NCI-H2081 (cell line): ENCODE measurements at regions not wholly inside any gene's neighbourhood (a gene's known extent, or its start where the extent isn't known, plus 50 kb on each side); places are given as distances from the start of the nearest gene placed in this dataset.
A peak's percentile ranks its signal among the peaks of the same experiment; 100 is the strongest.
"Not testable (repeated sequence)": the region's sequence is repeated elsewhere in the genome, so short reads cannot be mapped to it uniquely, and the experiment has no call there.

Experiments used
- DNase-seq, 2 experiments: peaks; one replicate each; lab custom pipeline; 2025; lab: John Stamatoyannopoulos, UW

DNA sequence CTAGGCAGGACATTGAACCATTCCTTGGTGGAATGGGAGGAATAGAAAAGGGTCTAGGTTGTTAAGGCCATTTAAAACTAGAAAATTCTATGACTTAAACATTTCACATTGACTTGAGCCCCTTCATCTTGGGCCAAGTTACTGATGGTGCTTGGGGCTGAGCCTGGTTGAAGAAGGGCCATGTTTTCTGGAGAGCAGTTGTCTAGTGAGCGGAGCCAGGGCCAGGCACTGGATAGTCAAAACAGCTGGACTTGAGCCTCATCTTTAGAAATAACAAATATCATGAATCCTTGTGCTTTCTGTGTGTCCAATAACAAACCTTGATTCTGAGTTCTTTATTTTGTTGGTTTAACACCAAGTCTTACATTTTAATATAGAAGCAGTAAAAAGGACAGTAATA, 134.6 kb upstream of the TCF21 start:
- DNase-seq, result no peak

DNA sequence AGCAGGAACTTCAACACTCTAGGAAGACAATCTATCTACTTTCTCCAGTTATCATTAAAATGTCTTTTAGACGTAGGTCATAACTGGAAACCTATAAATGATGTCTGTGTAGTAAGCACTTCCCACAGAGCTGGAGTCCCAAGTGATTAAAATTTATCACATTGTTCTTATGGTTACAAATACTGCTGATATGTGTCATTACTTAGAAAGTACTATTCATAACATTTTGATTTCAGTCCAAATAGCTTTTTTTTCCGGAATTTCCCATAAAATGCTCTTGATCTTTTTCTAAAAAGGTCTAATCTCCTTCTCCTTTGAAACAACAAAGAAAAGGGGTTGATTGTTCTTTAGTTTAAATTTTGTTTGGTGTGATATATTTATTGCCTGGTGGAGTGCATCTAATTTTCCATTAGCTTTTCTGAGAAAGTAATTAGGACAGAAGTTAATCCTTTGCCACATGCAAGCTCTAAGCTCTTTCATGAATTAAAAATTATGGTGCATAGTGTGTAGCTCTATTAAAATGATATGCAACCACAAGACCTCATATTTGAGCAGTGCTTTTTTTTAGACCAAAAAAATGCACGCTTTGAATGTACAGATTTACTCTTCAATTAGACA, 132.7 kb upstream of the TCF21 start:
- DNase-seq, result no peak

DNA sequence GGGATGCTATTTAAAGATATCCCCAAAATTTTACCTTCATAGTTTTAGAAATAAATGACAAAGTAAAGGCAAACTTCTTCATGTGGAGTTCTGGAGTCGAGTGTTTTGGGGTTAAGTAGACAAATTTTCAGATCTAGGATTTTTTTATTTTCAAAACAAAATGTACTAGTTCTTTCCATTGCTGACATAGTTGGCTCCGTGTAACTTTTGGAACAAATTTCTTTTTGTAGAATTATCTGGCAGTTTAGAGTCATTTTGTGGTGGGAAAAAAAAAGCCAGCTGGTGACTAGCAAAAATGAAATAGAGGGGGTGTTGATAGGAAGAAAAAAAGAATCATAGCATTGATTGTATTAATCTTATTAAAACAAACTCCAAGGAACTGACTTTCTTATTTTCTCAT, 131.6 kb upstream of the TCF21 start:
- DNase-seq, result no peak

DNA sequence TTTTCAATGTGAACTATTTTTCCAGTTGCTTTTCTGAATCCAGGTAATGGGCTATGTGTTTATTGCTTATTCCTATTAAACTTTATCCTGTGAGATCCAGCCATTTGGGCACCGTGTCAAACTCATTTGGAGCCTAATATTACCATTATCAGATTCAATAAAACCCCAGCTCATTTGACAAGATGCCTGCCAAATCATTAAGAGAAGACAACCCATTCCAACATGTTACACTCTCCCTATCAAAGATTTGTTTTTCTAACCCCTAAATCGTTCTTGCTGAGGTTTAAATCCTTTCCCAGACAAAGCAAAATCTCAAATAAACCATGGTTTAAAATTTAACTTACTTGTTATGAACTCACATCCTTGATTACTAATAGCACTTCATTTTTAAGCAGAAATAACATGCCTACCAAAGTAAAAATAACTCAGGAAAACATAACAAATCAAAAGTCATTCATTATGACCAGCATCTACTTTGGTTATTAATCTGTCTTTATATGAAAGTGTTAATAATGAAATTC, 130.0 kb upstream of the TCF21 start:
- no peak for DNase-seq

DNA sequence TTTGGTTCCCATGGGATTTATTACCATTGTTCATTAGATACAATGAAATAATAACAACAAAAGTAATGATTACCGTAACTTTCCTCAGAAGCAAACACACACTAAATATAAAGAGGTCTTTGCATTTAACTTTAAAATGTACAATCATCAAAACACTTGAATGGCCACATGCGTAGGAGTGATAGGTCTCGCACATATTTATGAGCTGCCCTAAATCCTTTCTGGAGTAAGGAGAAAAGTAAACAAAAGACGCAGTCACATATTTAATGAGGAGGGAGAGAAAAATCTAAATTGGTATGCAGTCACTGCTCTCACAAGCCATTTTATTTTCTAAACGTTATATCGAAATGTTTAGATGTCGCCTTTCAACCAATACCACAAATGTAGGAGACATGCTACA, 129.4 kb upstream of the TCF21 start:
- no peak for DNase-seq

DNA sequence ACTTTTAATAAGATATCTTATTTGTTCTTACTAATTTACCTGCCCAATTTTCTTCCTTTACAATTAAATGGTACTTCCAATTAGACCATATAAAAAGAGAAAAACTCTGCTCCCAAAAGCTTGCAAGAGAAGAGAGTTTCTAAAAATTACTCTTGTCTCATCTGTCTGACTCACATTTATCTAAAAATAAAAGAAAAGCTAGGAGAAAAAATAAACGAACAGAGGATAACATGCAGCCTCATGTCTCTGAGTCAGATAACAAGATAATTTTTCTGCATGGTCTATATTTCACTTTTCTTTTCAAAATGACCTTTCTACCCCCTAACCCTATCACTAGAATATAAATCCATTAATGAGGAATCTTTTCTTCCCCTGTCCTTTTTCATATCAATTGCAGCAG, 127.2 kb upstream of the TCF21 start:
- no peak for DNase-seq

DNA sequence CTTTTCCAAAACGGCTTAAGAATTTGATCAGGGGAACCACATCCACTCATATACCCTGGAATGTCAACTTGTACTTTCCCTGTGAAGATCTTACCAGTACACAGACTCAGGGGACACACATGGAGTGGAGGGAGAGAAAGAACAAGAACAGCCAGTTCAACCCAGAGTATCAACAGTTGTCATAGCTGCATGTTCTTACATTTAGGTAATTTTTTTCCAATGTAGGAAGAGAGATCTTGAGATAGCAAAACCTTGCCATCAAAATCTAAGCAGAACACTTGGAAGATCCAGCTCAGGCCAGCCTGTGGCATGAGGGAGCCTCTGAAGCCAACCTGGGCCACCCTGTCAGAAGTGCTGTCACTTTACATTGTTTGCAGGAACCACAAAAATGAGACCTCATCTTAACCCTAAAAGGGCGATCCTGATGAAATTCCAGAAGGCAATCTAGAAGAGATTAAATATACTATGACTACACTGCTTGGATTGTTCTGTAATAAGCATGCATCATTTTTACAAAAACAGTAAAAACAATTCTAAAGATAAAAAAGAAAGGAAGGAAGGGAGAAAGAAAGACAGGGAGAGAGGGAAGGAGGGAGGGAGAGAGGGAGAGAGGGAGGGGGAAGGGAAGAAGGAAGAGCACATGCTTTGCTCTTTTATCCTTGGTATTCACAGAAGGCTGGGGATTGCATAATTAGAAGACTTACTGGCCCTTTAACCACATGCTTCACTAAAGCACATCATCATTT, 124.7 kb upstream of the TCF21 start:
- no peak for DNase-seq

DNA sequence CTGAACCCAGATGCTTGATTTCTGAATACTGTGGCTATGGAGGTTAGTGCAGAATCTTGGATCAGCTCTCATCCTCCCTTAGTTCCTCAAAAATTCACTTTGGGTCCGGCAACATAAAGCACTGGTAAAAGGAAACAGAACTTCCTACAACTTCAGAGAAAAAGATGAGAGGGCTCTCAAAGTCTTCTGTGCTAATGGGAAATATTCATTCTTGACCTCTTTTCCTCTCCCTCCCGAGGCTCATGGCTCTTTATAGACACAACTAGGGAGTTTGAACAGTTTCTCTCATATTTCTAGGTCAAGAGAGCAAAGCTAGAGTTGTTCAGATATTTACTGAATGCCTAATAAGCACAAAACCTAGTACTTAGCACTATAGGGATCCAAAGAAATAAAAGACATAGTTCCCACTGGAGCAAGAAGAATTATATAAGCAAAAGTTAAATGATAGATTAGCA, 124.1 kb upstream of the TCF21 start:
- DNase-seq, result no peak

DNA sequence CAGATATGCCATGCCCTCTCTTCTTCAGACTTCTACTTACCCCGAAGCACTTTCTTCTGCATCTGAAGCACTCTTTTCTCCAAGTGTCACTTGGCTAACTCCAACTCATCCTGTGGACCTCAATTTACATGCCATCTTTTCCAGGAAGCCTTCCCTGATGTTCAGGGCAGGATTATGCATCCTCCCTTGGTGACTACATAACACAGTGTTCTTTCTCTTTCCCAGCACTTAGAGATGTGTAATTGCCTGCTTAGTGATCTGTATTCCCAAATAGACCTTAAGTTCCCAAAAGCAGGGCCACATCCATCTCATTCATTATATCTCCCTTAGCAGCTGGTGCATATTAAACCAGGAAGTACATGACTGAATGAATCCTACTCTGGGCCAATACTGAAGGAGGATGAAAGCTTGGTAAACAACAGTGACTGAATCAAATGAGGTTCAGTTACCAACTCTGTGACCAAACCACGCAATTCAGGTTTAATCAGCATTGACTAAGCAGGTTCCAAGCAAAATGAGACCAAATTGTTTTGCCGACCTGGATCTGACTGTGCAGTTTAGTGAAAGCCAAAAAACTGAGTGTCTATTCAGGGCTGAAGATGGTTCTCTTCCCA, 121.4 kb upstream of the TCF21 start:
- DNase-seq, result peak in 1 of 2 experiments; percentile 0

DNA sequence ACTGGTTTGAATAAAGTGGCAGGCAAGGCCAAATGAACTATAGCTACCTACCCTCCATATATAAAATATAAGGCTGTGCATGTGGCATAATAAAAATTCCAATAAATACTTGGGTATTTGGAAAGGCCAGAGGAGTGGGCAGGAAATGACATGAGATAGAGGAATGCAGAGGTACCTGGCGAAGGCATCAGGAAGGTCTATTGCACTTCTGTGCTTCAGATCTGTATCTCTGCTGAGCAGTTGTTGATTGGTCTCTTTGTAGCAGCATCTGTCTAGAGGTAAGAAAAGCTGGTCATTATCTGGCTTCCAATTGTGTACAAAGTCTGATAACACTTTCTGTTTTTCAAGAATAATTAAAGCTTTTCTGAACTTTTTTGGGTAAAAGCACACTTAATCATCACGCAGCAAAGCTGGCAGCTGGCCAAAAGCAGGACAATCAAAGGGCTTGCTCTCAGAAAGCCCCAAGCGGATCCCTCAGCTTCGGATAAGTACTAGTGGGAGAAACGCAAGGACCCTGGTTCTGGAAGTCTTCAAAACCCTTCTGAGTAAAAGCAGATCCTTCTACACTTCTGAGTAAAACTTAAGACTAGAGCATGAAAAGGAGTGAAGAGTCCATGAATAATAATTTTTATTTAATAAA, 120.1 kb upstream of the TCF21 start:
- no peak for DNase-seq

DNA sequence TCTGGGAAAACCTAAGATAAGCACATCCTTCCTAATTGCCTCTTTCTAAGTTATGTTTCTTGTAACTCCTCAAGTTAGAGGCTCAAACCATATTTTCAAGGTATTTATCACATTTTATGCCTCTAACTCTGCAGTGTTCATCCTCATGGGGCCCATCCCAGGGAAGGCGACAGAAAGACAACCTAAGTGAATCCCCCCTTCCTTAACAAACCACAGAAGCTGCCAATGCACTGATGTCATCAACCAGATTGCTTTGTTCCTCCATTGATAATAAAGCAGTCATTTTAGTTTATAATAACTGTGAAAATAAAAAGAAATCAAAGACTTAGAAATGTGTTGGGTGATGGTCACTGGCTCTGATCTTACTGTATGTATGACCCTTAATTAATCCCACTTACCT, 119.5 kb upstream of the TCF21 start:
- DNase-seq, result no peak

DNA sequence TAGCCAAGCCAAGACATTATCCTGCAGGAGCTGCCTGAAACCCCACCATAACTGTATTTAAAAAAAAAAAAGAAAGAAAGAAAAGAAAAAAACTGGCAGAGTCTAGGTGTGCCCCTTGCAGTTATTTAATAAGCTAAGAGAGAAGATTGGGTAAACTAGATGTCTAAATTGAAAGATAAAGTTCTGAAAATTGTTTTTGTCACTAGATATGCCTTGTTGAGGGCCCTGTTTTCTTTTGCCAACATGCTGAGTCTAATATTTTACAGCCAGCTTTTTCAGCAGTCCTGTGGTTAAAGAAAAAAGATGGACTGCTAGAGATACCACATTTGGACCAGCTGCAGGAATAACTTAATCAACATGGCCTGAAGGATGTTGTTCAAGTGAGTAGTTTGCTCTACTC, 116.3 kb upstream of the TCF21 start:
- no peak for DNase-seq

DNA sequence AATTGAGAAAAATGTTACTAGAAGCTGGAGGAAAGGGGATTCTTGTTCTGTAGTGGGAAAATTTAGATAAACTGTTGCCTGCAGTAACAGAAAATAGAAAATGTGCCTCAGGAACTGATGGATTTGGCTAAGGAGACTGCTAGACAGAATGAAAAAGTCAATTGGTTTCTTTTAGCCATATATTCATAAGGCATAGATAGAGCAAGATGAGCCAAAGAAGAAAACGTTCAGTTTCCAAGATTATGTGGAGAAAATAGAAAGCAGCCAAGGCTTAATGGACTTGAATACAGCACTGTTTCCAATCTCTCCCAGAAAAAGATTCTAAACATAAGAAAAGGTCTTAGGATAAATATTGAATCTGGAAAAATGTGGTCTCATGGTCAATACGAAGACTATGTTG, 115.1 kb upstream of the TCF21 start:
- no peak for DNase-seq

DNA sequence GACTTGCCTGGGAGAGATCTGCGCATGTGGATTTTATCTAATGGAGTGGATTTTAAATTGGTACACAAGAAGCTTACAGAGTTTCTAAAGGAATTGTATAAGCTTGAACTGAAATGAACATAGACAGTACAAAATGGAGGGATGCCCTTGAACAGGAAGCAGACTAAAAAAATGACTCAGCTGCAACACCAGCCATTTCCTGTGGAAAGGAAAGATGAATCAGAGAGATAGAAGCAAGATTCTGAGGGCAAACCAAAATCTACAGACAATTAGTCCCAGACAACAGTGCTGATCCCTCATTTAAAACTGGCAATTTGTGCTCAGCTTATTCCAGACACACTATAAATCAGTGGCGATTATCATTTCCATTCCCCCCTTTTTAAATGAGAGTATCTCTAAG, 114.6 kb upstream of the TCF21 start:
- DNase-seq, result no peak

DNA sequence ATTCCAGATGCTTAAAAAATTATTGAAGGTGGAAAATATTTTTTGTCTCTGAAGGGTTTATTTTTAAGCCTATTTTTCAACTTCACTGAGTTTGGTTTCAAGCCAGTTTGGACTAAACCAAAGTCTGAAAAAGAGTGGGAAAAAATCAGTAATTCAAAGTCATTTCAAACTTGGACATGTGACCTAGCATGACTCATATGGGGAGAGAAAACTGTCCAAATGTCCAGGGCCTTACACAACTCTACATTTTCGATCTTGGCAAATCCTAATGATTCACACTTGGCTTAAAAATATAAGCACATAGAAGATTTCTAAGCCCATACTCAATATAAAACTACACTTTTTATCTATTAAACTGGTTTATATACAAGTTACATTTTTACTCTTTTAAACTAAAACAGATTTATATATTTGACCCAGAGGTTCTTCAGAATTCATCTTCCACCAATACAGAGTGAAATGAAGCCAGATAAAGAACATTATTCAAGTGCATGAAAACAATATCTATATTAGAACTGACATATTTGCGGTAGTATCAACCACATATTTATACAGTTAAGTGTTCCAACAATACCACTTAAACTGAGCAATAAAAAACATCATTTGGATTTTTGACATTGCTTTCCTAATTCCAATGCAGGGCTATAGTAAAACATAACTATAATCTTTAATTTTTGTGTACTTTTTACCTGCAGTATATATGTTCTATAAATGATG, 110.3 kb upstream of the TCF21 start:
- no peak for DNase-seq

DNA sequence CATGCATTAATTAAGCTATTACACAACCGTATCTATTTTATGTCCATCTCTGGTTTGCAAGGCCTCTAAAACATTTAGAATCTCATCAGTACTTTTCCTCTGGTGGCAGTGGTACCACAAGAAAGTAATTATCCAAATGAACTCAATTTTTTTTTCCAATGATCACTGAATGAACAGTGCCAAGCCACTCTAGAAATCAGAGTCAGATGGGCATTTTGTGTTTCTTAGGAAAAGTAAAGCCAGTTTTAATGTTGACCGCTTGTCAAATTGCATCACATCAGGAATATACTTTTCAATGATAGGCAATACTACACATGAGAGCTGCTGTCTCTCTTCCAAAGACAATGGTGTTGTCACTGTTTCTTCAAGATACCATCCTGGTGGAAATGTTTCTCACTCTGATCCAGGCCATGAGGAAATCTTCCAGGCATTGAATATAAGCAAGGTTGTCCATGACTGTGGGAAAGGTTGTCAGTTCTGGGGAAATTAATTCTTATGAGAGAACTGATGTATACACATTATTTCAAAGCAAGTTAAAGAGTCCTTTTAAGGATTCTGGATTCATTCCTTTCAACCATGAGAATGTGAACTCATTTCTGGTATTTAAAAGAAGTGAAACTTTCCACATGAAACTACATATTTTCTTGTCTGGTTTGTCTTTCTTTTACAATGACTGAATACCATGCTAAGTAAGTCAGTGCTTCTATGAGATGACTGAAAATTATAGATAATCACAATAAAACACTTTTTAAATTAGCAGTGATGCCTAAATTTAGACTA, 108.8 kb upstream of the TCF21 start:
- DNase-seq, result no peak

DNA sequence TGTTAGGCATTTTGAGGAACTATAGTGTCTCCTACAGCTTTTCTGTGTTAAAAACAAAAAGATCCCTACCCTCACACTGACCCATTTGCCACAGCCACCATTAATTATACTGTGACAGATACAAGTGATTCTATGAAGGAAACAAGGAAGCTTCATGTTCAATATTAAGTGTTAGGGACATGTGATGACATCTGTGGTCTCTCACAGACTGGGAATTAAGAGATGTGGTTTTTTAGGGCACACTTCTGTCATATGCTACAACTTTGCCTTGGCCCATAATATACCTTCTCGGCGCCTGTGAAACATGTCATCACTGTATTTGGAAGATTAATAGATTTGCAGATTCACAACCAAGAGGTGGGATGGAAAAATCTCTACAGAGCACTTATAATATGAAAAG, 102.9 kb upstream of the TCF21 start:
- no peak for DNase-seq

DNA sequence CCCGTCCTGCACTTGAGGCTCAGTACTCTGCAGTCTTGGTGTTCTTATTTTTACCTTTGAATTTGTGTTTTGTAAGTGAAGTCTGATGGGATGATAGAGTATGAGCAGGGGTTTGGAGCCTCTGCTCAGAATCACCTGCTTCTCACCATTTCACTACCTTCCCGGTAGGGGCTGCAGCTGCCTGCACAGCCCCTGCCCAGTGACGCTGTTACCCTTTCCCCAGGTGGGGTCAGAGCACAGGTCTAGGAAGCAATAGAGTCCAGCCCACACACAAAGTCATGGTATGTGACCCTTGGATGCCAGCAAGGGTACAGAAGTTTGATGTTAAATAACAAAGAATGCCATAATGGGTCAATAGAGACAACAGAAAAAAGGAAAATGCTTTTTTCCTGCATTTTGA, 101.8 kb upstream of the TCF21 start:
- no peak for DNase-seq

DNA sequence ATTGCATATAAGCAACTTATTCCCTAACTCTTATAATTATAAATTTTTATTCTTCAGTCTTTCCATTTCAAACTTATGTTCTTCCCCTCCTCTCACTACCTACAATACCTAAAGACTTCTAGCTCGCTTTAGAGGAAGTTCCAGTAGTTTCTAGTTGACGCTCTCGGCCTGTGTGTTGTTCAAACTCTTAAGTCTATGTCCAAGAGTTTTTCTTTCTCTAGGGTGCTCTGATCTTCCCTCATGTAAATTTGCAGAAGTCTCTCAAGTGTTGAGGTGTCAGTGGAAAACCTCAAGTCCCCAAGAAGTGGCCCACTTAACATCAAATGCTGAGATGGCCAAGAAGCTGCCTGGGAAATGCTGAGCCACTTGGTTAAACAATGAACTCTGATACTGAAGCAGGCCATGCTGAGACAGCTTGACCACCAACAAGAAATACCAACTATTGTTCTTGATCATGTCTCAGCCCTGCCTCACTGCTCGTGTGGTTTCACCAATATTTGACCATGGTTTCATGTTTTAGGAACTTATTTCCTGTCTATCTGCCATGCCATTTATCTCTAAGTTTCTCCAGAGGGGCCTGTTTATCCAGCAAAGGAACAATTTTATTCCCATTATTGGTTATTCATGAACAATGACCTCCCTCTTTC, 100.9 kb upstream of the TCF21 start:
- DNase-seq, result no peak

DNA sequence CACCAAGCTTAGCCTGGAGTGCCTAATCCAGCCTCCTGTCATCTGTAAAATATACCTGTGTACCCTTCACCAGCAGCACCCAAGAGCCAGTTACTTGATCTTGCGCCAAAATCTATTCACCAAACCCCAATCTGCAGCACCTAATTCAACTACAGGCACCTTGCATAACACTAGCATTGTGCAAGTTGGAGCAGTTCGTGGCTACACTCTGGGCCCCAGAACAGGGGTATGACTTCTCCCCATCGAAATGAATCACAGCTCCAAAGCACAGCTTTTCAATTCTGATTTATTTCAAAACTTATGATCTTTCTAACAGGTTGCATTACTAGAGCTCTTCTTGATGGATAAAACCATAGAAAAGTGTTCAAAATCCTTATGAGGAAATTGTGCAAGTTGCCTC, 100.4 kb upstream of the TCF21 start:
- no peak for DNase-seq

DNA sequence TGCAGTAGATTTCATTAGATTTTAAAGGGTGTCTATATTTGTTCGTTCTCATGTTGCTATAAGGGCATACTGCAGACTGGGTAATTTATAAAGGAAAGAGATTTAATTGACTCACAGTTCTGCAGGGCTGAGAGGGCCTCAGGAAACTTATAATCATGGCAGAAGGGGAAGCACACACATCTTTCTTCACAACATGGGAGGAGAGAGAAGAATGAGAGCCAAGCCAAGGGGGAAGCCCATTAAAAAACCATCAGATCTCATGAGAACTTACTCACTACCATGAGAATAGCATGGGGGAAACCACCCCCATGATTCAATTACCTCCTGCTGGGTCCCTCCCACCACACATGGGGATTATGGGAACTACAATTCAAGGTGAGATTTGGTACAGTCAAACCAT, 99.5 kb upstream of the TCF21 start:
- not testable (repeated sequence) for DNase-seq
